H54 (cell line): ENCODE measurements at regions not wholly inside any gene's neighbourhood (a gene's known extent, or its start where the extent isn't known, plus 50 kb on each side); places are given as distances from the start of the nearest gene placed in this dataset.
"Not testable (repeated sequence)": the region's sequence is repeated elsewhere in the genome, so short reads cannot be mapped to it uniquely, and the experiment has no call there.

Experiments
- DNase-seq: peaks from one replicate; pipeline ENCODE4 v3.0.0; 2011; ENCODE audit warnings: low spot score, mixed read lengths; ENCODE audit not compliant: insufficient read length
- FAIRE-seq: peaks from 3 replicates; lab custom pipeline; 2011; peaks lifted over from hg19 to GRCh38; lab: Jason Lieb, UNC
- POLR2A ChIP-seq: IDR thresholded peaks from 2 replicates; pipeline ENCODE4 v1.6.1; 2011; ENCODE audit warnings: low read depth, mild to moderate bottlenecking, low read length

- FAIRE-seq (no peak), DNase-seq (no peak)
- TF ChIP-seq POLR2A, result no peak
These were observed 185.0 kb upstream of the NRXN3 start for GRCh38 chr14:77985211-77985615.

- FAIRE-seq (no peak), DNase-seq (no peak)
- TF ChIP-seq POLR2A, result no peak
These were observed 183.4 kb upstream of the NRXN3 start for GRCh38 chr14:77986773-77987172.

GRCh38 chr14:77988096-77988870 lies 181.9 kb upstream of the NRXN3 start:
- no peak for TF ChIP-seq POLR2A
- no peak for FAIRE-seq
- no peak for DNase-seq

GRCh38 chr14:77988970-77989369 lies 181.2 kb upstream of the NRXN3 start:
- FAIRE-seq (peak; percentile 89), DNase-seq (peak; percentile 62)
- no peak for TF ChIP-seq POLR2A

GRCh38 chr14:77989441-77989991 lies 180.7 kb upstream of the NRXN3 start:
- DNase-seq (no peak), FAIRE-seq (no peak)
- TF ChIP-seq POLR2A, result no peak

- DNase-seq (no peak), FAIRE-seq (no peak)
- TF ChIP-seq POLR2A, result no peak
These were observed 179.8 kb upstream of the NRXN3 start for GRCh38 chr14:77990337-77990736.

- no peak for TF ChIP-seq POLR2A
- FAIRE-seq (no peak), DNase-seq (no peak)
These were observed 178.9 kb upstream of the NRXN3 start for GRCh38 chr14:77991128-77991772.

- DNase-seq, result no peak
These were observed 164.8 kb upstream of the NRXN3 start for GRCh38 chr14:78005325-78005724.

GRCh38 chr14:78007160-78007559 lies 163.0 kb upstream of the NRXN3 start:
- TF ChIP-seq POLR2A, result no peak
- FAIRE-seq, result no peak

More at GRCh38 chr14:78005325-78005724, 164.8 kb upstream of the NRXN3 start:
- no peak for TF ChIP-seq POLR2A
- FAIRE-seq, result no peak

GRCh38 chr14:78010688-78011087 lies 159.5 kb upstream of the NRXN3 start:
- no peak for DNase-seq
- TF ChIP-seq POLR2A, result no peak
- no peak for FAIRE-seq

More at GRCh38 chr14:78007160-78007559, 163.0 kb upstream of the NRXN3 start:
- DNase-seq, result no peak

- not testable (repeated sequence) for DNase-seq, FAIRE-seq
These were observed 156.3 kb upstream of the NRXN3 start for GRCh38 chr14:78013911-78014310.

GRCh38 chr14:78016532-78016931 lies 153.6 kb upstream of the NRXN3 start:
- no peak for TF ChIP-seq POLR2A
- FAIRE-seq, result no peak

GRCh38 chr14:78018283-78018682 lies 151.9 kb upstream of the NRXN3 start:
- no peak for FAIRE-seq
- TF ChIP-seq POLR2A, result no peak
- no peak for DNase-seq

More at GRCh38 chr14:78016532-78016931, 153.6 kb upstream of the NRXN3 start:
- DNase-seq, result no peak

- FAIRE-seq, result peak; percentile 64
- no peak for TF ChIP-seq POLR2A
- peak; percentile 40 for DNase-seq
These were observed 148.1 kb upstream of the NRXN3 start for GRCh38 chr14:78022059-78022458.
